Astrocyte of the hippocampus (primary cell): ENCODE measurements at regions not wholly inside any gene's neighbourhood (a gene's known extent, or its start where the extent isn't known, plus 50 kb on each side); places are given as distances from the start of the nearest gene placed in this dataset.
"Not testable (repeated sequence)": the region's sequence is repeated elsewhere in the genome, so short reads cannot be mapped to it uniquely, and the experiment has no call there.

Source experiments
- DNase-seq: peaks from one replicate; pipeline ENCODE4 v3.0.0; 2011; ENCODE audit warnings: low read depth, low spot score

- not testable (repeated sequence) for DNase-seq
Observed at GRCh38 chr1:120614931-120615639, 108.7 kb upstream of the NBPF26 start.

- DNase-seq = not testable (repeated sequence)
Observed at GRCh38 chr1:120617493-120617892, 106.3 kb upstream of the NBPF26 start.

- not testable (repeated sequence) for DNase-seq
Observed at GRCh38 chr1:120619867-120620692, 103.7 kb upstream of the NBPF26 start.

DNA sequence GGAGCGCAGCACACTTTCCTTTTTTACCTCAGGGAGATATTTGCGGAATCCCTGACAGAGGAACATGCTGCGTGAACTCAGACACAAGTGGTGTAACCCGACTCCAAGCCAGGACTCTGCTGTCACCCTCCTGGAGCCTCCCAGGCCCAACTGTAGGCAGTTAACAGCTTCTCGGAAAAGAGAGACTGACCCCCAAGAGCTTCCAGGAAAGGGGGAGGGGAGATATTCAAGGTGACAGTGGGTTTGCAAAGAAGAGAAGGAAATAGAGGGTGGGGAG lies 103.1 kb upstream of the NBPF26 start:
- not testable (repeated sequence) for DNase-seq

- not testable (repeated sequence) for DNase-seq
Observed at GRCh38 chr1:120621278-120621677, 102.5 kb upstream of the NBPF26 start.

DNA sequence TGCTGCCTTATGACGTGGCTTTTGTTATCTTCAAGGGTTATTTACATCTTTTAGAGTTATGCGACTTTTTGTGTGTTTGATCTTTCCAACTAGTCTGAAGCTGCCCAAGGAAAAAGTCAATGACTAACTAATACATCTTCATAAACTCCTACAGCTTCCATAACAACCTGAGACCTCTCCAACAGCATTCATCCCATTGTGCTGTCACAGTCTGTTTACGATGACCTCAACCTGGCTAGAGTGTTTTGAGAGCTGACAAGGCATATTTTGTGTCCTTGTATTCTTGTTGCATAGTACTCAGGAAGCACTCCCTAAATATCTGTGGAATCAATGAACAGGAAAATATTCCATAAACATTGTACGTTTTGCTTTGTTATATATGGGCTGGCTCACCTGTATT lies 100.2 kb upstream of the NBPF26 start:
- not testable (repeated sequence) for DNase-seq

DNA sequence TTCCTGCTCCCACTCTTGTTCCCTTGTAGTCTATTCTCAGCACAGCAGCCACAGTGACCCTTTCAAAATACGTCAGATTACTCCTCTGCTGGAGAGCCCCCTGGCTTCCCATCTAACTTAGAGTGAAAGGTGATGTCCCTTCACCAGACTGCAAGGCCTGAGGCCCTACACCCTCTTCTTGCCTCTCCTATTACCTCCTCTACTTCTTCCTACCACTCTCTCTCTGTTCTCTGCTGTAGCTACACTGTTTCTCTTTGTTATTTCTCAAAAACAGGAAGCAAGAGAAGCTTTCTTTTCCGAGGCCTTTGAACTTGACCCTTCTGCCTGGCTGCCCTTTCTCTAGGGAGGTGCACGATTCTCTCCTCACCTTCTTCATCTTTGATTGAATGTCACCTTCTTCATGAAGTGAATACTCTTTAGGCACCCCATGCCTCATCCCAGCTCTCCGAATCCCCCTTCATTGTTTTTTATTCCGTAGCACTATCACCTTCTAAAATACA lies 99.1 kb upstream of the NBPF26 start:
- not testable (repeated sequence) for DNase-seq

GRCh38 chr1:120629832-120630455 lies 93.8 kb upstream of the NBPF26 start:
- not testable (repeated sequence) for DNase-seq

- not testable (repeated sequence) for DNase-seq
Observed at GRCh38 chr1:120634816-120635806, 88.6 kb upstream of the NBPF26 start.

DNA sequence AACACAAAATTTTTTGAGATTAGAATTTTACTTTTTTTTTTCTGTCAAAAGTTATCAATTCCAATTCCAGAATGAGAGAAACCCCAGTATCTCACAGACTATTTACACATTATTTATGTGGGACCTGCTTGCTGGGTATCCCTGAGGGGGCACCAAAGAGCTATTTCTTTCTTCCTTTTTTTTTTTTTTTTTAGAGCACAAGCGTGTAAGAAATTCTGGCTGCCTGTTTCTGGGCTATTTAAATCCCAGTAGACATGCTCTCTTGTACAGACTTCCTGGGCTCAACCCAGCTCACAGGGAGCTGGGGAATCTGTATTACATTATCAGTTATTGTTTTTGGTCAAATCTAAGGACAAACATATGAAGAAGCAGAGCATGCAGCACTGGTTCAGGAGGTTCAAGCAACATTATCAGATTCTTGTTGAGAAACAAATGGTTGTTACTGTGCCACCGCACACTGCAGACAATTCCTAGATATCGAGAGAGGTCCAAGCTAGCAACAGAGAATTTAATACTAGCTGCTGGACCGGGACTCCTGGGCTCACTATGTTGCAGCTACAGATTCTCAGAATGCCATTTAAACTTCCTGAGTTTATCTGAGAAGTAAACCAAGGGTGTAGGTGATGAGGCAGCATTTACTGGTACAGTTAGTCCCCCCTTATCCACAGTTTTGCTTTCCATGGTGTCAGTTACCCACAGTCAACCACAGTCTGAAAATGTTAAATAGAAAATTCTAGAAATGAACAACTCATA lies 83.3 kb upstream of the NBPF26 start:
- not testable (repeated sequence) for DNase-seq

- DNase-seq = not testable (repeated sequence)
Observed at GRCh38 chr1:120641014-120641302, 82.8 kb upstream of the NBPF26 start.

DNA sequence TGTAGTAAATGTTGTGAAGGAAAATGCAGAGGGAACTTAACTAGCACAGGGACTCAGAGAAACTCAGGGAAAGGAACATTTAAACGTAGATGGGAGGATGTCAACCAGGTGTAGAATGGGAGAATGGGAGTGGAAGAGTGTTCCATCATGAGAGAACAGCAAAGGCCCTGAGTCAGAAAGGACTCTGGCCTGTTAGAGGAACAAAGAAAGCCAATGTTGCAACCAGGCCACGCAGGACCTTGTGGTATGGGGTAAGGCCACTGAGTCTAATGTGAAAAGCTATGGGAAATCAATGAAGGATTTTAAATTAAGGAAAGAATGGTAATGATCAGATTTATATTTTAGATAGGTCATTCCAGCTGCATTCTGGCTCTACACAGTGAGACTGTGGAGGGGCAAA lies 76.6 kb upstream of the NBPF26 start:
- DNase-seq = not testable (repeated sequence)

GRCh38 chr1:120648915-120649623 lies 74.7 kb upstream of the NBPF26 start:
- DNase-seq = not testable (repeated sequence)

DNA sequence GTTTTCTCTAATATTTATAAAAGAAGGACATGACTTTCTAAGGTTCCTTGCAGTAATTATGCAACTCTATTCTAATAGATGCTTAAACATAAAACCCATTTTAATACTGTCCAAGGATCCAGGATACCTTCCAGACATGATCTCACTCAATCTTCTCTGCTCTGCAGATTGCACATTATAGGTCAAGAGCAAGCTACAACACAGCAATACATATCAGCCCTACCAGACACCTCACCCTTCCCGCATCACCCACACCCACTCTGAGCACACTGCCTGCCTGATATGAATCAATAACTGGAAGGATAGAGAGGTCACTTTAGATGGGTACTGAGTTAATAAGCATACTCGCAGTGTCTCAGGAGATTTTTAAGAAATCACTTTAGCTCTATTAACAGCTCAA lies 74.0 kb upstream of the NBPF26 start:
- not testable (repeated sequence) for DNase-seq

DNA sequence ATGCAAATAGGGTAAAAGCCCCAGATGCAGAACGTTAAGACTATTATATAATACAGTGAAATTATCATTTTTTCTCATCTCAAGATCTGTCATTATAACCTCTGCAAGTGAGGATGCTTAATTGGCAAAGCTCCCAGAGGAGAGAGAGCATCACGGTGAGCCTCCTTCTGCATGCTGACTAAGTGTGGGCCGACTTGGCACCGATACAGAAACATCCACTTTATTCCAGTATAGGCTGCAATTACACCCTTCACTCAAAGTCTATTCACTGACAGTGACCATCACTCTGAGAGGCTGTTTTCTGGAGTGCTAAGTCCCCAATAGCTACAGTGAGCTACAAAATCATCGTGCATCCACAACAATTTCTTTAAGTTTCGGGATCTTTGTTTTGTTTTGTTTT lies 69.6 kb upstream of the NBPF26 start:
- not testable (repeated sequence) for DNase-seq

GRCh38 chr1:120655394-120655793 lies 68.4 kb upstream of the NBPF26 start:
- not testable (repeated sequence) for DNase-seq

DNA sequence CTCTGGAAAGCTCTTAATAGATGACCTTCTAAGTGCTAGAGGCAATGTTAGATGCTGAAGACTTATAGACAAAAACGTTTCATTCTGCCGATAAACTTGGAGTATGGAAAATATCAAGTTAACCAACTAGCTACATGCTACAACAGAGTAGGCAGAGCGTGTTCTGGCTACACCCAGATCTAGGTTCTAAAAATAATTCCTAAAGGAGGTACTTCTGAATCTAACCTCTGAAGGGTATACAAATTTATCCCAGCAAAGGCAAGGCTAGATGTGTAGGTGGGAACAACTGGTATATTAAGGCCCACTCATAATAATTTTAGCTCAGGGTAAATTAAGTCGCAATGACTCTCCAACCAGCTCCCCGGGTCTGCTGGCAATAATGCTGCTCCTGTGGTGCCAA lies 67.6 kb upstream of the NBPF26 start:
- not testable (repeated sequence) for DNase-seq

GRCh38 chr1:120657804-120658203 lies 65.9 kb upstream of the NBPF26 start:
- DNase-seq = not testable (repeated sequence)

DNA sequence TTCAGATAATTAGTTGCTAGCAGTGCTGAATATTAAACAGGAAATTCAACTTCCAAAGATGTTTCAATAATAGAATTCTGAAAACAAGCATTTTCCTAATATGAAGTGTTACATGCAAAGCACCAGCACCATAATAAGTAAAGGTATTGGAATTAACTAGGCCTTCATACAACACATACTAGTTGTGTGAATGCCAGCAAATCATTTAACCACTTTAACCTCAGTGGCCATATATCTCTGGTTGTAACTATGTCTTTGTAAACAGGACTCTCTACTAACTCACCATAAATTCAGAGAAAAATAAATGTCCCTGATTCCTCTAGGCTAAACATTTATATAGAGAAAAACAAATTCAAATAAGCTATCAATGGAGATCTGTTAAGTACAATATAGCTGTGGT lies 65.1 kb upstream of the NBPF26 start:
- not testable (repeated sequence) for DNase-seq

GRCh38 chr1:120659133-120659532 lies 64.6 kb upstream of the NBPF26 start:
- DNase-seq = not testable (repeated sequence)
